H9 (cell line): ENCODE measurements at regions not wholly inside any gene's neighbourhood (a gene's known extent, or its start where the extent isn't known, plus 50 kb on each side); places are given as distances from the start of the nearest gene placed in this dataset.
"Not testable (repeated sequence)": the region's sequence is repeated elsewhere in the genome, so short reads cannot be mapped to it uniquely, and the experiment has no call there.

ENCODE experiments used
- DNase-seq: peaks from one replicate; pipeline ENCODE4 v3.0.0-alpha.2; 2017
- H2AFZ ChIP-seq: one replicate; pipeline ENCODE4 v1.6.1; 2013; ENCODE audit warnings: mild to moderate bottlenecking, low read length, control low read depth, moderate library complexity
- H2AK5ac ChIP-seq: 2 replicates; pipeline ENCODE4 v1.6.1; 2013; ENCODE audit warnings: low read length, control low read depth, mixed read lengths; ENCODE audit not compliant: insufficient read length
- H2BK120ac ChIP-seq: one replicate; pipeline ENCODE4 v1.6.1; 2013; ENCODE audit warnings: low read depth, mild to moderate bottlenecking, low read length, control low read depth, inconsistent platforms; ENCODE audit not compliant: poor library complexity, severe bottlenecking
- H2BK12ac ChIP-seq: 2 replicates; pipeline ENCODE4 v1.6.1; 2013; ENCODE audit warnings: low read length, control low read depth, mixed read lengths, low read depth; ENCODE audit not compliant: insufficient read length
- H2BK15ac ChIP-seq: 2 replicates; pipeline ENCODE4 v1.6.1; 2013; ENCODE audit warnings: low read depth, low read length, control low read depth
- H2BK20ac ChIP-seq: one replicate; pipeline ENCODE4 v1.6.1; 2013; ENCODE audit warnings: low read depth, mild to moderate bottlenecking, low read length, control low read depth, inconsistent platforms; ENCODE audit not compliant: poor library complexity, severe bottlenecking
- H2BK5ac ChIP-seq: 2 replicates; pipeline ENCODE4 v1.6.1; 2013; ENCODE audit warnings: low read length, control low read depth, mixed read lengths; ENCODE audit not compliant: insufficient read length
- H3K14ac ChIP-seq: 2 replicates; pipeline ENCODE4 v1.6.1; 2013; ENCODE audit warnings: low read length, control low read depth; ENCODE audit not compliant: insufficient read depth
- H3K18ac ChIP-seq: 2 replicates; pipeline ENCODE4 v1.6.1; 2013; ENCODE audit warnings: low read depth, mild to moderate bottlenecking, mixed read lengths, low read length, control low read depth; ENCODE audit not compliant: insufficient read length
- H3K23ac ChIP-seq: 2 replicates; pipeline ENCODE4 v1.6.1; 2013; ENCODE audit warnings: low read length, control low read depth, mixed read lengths, low read depth; ENCODE audit not compliant: insufficient read length
- H3K23me2 ChIP-seq: 2 replicates; pipeline ENCODE4 v1.6.1; 2013; ENCODE audit warnings: low read depth, mild to moderate bottlenecking, mixed read lengths, low read length, control low read depth; ENCODE audit not compliant: insufficient read length, poor library complexity, severe bottlenecking
- H3K27ac ChIP-seq: 2 replicates; pipeline ENCODE4 v1.5.1; 2013; ENCODE audit warnings: low read length, control low read depth, mixed read lengths, low read depth; ENCODE audit not compliant: insufficient read length
- H3K27me3 ChIP-seq: 2 replicates; pipeline ENCODE4 v1.6.1; 2013; ENCODE audit warnings: low read length, control low read depth, inconsistent platforms; ENCODE audit not compliant: insufficient read depth
- H3K4ac ChIP-seq: 2 replicates; pipeline ENCODE4 v1.6.1; 2013; ENCODE audit warnings: low read depth, mild to moderate bottlenecking, control low read depth, inconsistent platforms, low read length, moderate library complexity
- H3K4me1 ChIP-seq: 2 replicates; pipeline ENCODE4 v1.6.1; 2013; ENCODE audit warnings: low read length, control low read depth, inconsistent platforms; ENCODE audit not compliant: insufficient read depth
- H3K4me2 ChIP-seq: 2 replicates; pipeline ENCODE4 v1.6.1; 2013; ENCODE audit warnings: low read length, control low read depth, mixed read lengths; ENCODE audit not compliant: insufficient read length, insufficient read depth
- H3K56ac ChIP-seq: 2 replicates; pipeline ENCODE4 v1.6.1; 2013; ENCODE audit warnings: low read depth, mild to moderate bottlenecking, mixed read lengths, low read length, control low read depth; ENCODE audit not compliant: insufficient read length
- H3K79me1 ChIP-seq: 2 replicates; pipeline ENCODE4 v1.6.1; 2013; ENCODE audit warnings: low read depth, mild to moderate bottlenecking, moderate library complexity, low read length, control low read depth, inconsistent platforms; ENCODE audit not compliant: insufficient read depth, poor library complexity, severe bottlenecking
- H3K79me2 ChIP-seq: 2 replicates; pipeline ENCODE4 v1.6.1; 2013; ENCODE audit warnings: low read length, control low read depth, inconsistent platforms; ENCODE audit not compliant: insufficient read depth
- H3K9ac ChIP-seq: 2 replicates; pipeline ENCODE4 v1.6.1; 2013; ENCODE audit warnings: low read length, control low read depth, mixed read lengths; ENCODE audit not compliant: insufficient read length; ENCODE audit errors: extremely low read depth
- H3K9me3 ChIP-seq: one replicate; pipeline ENCODE4 v1.6.1; 2013; ENCODE audit warnings: low read depth, low read length, inconsistent platforms; ENCODE audit not compliant: control insufficient read depth
- H3T11ph ChIP-seq: one replicate; pipeline ENCODE4 v1.6.1; 2013; ENCODE audit warnings: mild to moderate bottlenecking, low read length, control low read depth, inconsistent platforms
- H4K20me1 ChIP-seq: one replicate; pipeline ENCODE4 v1.6.1; 2013; ENCODE audit not compliant: control insufficient read depth, insufficient read length, insufficient read depth
- H4K5ac ChIP-seq: 2 replicates; pipeline ENCODE4 v1.6.1; 2013; ENCODE audit warnings: low read depth, mild to moderate bottlenecking, mixed read lengths, low read length, control low read depth; ENCODE audit not compliant: insufficient read length
- H4K8ac ChIP-seq: replicated peaks from 2 replicates; pipeline ENCODE4 v1.6.1; 2013; ENCODE audit warnings: low read length, control low read depth, mixed read lengths, low read depth; ENCODE audit not compliant: insufficient read length
- H4K91ac ChIP-seq: 2 replicates; pipeline ENCODE4 v1.6.1; 2013; ENCODE audit warnings: low read depth, mild to moderate bottlenecking, moderate library complexity, mixed read lengths, low read length, control low read depth; ENCODE audit not compliant: insufficient read length
- H3K27ac Mint-ChIP-seq, 3 experiments: 2 replicates in 2 of 3; 3 replicates in 1 of 3; pipeline ENCODE4 v1.8.0; 2020 to 2021; ENCODE audit warnings: mixed read lengths in 3 of 3, mild to moderate bottlenecking in 1 of 3, moderate library complexity in 1 of 3
- H3K27me3 Mint-ChIP-seq: 2 replicates; pipeline ENCODE4 v1.8.0; 2021; ENCODE audit warnings: low read depth, mild to moderate bottlenecking, moderate library complexity, mixed read lengths
- H3K36me3 Mint-ChIP-seq, 3 experiments: 2 replicates in 2 of 3; 3 replicates in 1 of 3; pipeline ENCODE4 v1.8.0; 2020 to 2021; ENCODE audit warnings: low read depth in 3 of 3, mixed read lengths in 3 of 3; ENCODE audit not compliant: insufficient read depth in 1 of 3
- H3K4me1 Mint-ChIP-seq, 2 experiments: 2 replicates each; pipeline ENCODE4 v1.8.0; 2020; ENCODE audit warnings: mixed read lengths in 2 of 2
- H3K4me3 Mint-ChIP-seq, 2 experiments: 2 replicates in 1 of 2; 3 replicates in 1 of 2; pipeline ENCODE4 v1.8.0; 2020 to 2021; ENCODE audit warnings: mild to moderate bottlenecking in 2 of 2, mixed read lengths in 2 of 2, moderate library complexity in 1 of 2
- H3K9me3 Mint-ChIP-seq, 2 experiments: 2 replicates in 1 of 2; 3 replicates in 1 of 2; pipeline ENCODE4 v1.8.0; 2020; ENCODE audit warnings: mild to moderate bottlenecking in 2 of 2, mixed read lengths in 2 of 2, moderate library complexity in 1 of 2
- WGBS: extraction: QIAGEN DNeasy Blood & Tissue Kit; methylation state at CpG from one replicate; pipeline ENCODE4 v1.1.7; 2013; ENCODE audit warnings: missing lambda C conversion rate, low lambda C conversion rate, mixed read lengths; ENCODE audit not compliant: insufficient read length; ENCODE audit errors: extremely low coverage; 5-methylcytosine and 5-hydroxymethylcytosine counted together

GRCh38 chr7:149554821-149555220 is 57.2 kb upstream of the ZNF746 start:
- H4K20me1 ChIP-seq, H3K79me2 ChIP-seq, H2BK12ac ChIP-seq, H3K27me3 Mint-ChIP-seq, H3K4me1 Mint-ChIP-seq, H3K23me2 ChIP-seq, H3K23ac ChIP-seq, H2BK15ac ChIP-seq, H3K4me3 Mint-ChIP-seq, H3K4me1 ChIP-seq, H3K56ac ChIP-seq, H3K9ac ChIP-seq, H3K27ac Mint-ChIP-seq, H4K8ac ChIP-seq, H3T11ph ChIP-seq, H2AK5ac ChIP-seq, H3K4me2 ChIP-seq, H3K27ac ChIP-seq, DNase-seq, H2BK5ac ChIP-seq, H3K14ac ChIP-seq, H3K9me3 ChIP-seq, H2BK20ac ChIP-seq, H2AFZ ChIP-seq, H2BK120ac ChIP-seq, H3K27me3 ChIP-seq, H3K18ac ChIP-seq, H3K4ac ChIP-seq, H4K5ac ChIP-seq, H4K91ac ChIP-seq, H3K79me1 ChIP-seq: not testable (repeated sequence)
- Mint-ChIP-seq H3K9me3 (peaks cover 22% of the 10 kb centered on the region in 2 experiments; a peak in 4 of 5 replicates), H3K36me3 (peaks cover 60 to 75% (median 62%) of the 10 kb centered on the region in 3 experiments)
- no CpG with 5 or more reads among the region's 31 CpGs for WGBS

DNA sequence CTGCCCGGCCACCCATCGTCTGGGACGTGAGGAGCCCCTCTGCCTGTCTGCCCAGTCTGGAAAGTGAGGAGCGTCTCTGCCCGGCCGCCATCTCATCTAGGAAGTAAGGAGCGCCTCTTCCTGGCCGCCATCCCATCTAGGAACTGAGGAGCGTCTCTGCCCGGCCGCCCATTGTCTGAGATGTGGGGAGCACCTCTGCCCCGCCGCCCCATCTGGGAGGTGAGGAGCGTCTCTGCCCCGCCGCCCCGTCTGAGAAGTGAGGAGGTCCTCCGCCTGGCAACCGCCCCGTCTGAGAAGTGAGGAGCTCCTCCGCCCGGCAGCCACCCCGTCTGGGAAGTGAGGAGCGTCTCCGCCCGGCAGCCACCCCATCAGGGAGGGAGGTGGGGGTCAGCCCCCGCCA is 56.4 kb upstream of the ZNF746 start:
- not testable (repeated sequence) for H3K4me1 Mint-ChIP-seq, H3K4me2 ChIP-seq, H3K27me3 ChIP-seq, H3K79me2 ChIP-seq, H3T11ph ChIP-seq, H3K14ac ChIP-seq, H3K27ac Mint-ChIP-seq, H3K23me2 ChIP-seq, H2AK5ac ChIP-seq, H3K27me3 Mint-ChIP-seq, H2BK5ac ChIP-seq, H2AFZ ChIP-seq, H3K4me1 ChIP-seq, H3K79me1 ChIP-seq, DNase-seq, H3K23ac ChIP-seq, H4K91ac ChIP-seq, H4K5ac ChIP-seq, H4K20me1 ChIP-seq, H3K4me3 Mint-ChIP-seq, H3K9ac ChIP-seq, H3K9me3 ChIP-seq, H2BK15ac ChIP-seq, H3K18ac ChIP-seq, H3K27ac ChIP-seq, H2BK20ac ChIP-seq, H4K8ac ChIP-seq, H2BK120ac ChIP-seq, H3K4ac ChIP-seq, H2BK12ac ChIP-seq, H3K56ac ChIP-seq
- Mint-ChIP-seq H3K9me3 (peaks cover 22% of the 10 kb centered on the region in 2 experiments; a peak in 4 of 5 replicates), H3K36me3 (peaks cover 67 to 84% (median 71%) of the 10 kb centered on the region in 3 experiments)
- no CpG with 5 or more reads among the region's 27 CpGs for WGBS
